ENCODE measurements at regions not wholly inside any gene's neighbourhood (a gene's known extent, or its start where the extent isn't known, plus 50 kb on each side); places are given as distances from the start of the nearest gene placed in this dataset.
"Not testable (repeated sequence)": the region's sequence is repeated elsewhere in the genome, so short reads cannot be mapped to it uniquely, and the experiment has no call there.

DNA sequence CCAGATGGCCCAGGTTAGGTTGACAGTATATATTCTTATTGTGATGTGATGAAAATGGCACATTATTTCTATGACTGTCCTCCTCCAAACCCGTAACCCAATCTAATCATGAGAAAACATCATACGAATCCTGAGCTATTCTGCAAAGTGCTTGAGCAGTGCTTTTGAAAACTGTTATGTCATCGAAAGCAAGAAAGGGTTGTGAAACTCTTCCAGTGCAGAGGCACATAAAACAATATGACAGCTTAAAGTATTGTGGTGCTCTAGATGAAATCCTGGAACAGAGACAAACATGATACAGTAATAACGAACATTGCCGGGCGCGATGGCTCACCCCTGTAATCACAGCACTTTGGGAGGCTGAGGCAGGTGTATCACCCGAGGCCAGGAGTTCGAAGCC, 1648.0 kb downstream of the STIM2 start:
- H3K27me3 ChIP-seq (ENCODE audit: control insufficient read depth, insufficient read depth, low read length) = no peaks in the 10 kb centered on the region
- no peaks in the 10 kb centered on the region for H3K4me1 ChIP-seq (ENCODE audit: control insufficient read depth, insufficient read depth, low read length)
- no peak for DNase-seq (ENCODE audit: low read depth, low spot score)
- H3K36me3 ChIP-seq (ENCODE audit: control insufficient read depth, insufficient read depth, low read length) = no peaks in the 10 kb centered on the region
- no peaks in the 10 kb centered on the region for H3K9me3 ChIP-seq (ENCODE audit: control insufficient read depth, insufficient read depth, low read length)
- no CpG with 5 or more reads among the region's 9 CpGs for WGBS (ENCODE audit: insufficient coverage, insufficient read length)
- H3K27ac ChIP-seq (ENCODE audit: low read length) = no peak overlapping the region
- no peak overlapping the region for H3K4me3 ChIP-seq (ENCODE audit: low read length)

DNA sequence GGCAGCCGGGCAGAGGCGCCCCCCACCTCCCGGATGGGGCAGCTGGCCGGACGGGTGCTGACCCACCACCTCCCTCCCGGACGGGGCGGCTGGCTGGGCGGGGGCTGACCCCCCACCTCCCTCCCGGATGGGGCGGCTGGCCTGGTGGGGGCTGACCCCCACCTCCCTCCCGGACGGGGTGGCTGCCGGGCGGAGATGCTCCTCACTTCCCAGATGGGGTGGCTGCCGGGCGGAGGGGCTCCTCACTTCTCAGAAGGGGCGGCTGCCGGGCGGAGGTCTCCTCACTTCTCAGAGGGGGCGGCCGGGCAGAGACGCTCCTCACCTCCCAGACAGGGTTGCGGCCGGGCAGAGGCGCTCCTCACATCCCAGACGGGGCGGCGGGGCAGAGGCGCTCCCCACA, 1654.1 kb downstream of the STIM2 start:
- not testable (repeated sequence) for H3K27me3 ChIP-seq (ENCODE audit: control insufficient read depth, insufficient read depth, low read length); DNase-seq (ENCODE audit: low read depth, low spot score); H3K9me3 ChIP-seq (ENCODE audit: control insufficient read depth, insufficient read depth, low read length); H3K4me1 ChIP-seq (ENCODE audit: control insufficient read depth, insufficient read depth, low read length); H3K4me3 ChIP-seq (ENCODE audit: low read length); H3K27ac ChIP-seq (ENCODE audit: low read length); H3K36me3 ChIP-seq (ENCODE audit: control insufficient read depth, insufficient read depth, low read length)
- no CpG with 5 or more reads among the region's 30 CpGs for WGBS (ENCODE audit: insufficient coverage, insufficient read length)

DNA sequence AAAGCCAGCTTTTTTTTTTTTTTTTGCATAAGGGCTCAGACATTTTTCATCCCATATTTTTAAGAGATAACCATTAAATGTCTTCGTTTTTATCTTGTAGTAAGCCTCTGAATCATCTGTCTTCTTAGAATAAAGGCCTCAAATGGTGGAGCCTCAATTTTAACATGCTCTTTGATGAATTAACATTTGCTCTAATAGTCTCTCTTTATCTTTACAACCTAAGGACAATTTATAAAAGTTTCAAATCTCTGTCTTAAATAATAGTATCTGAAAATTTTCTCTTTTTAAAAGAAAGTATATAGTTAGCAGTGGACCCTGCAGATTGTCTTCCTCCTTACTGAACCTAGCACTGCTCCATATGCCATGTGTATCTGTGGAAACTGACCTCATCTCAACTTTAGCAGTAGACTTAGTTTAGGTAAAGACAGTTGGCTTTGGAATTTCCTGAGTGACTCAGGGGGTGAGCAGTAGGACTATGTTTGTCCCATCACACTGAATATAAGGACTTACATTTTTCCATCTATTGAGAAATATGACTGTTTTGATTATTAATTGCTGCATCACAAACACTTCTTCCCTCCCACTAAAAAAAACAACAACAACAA, 1658.0 kb downstream of the STIM2 start:
- Histone ChIP-seq H3K9me3 (ENCODE audit: control insufficient read depth, insufficient read depth, low read length) (no peaks in the 10 kb centered on the region), H3K4me3 (ENCODE audit: low read length) (no peak overlapping the region), H3K27me3 (ENCODE audit: control insufficient read depth, insufficient read depth, low read length) (no peaks in the 10 kb centered on the region), H3K36me3 (ENCODE audit: control insufficient read depth, insufficient read depth, low read length) (no peaks in the 10 kb centered on the region), H3K27ac (ENCODE audit: low read length) (no peak overlapping the region), H3K4me1 (ENCODE audit: control insufficient read depth, insufficient read depth, low read length) (no peaks in the 10 kb centered on the region)
- no peak for DNase-seq (ENCODE audit: low read depth, low spot score)
- no CpG with 5 or more reads among the region's 1 CpG for WGBS (ENCODE audit: insufficient coverage, insufficient read length)

DNA sequence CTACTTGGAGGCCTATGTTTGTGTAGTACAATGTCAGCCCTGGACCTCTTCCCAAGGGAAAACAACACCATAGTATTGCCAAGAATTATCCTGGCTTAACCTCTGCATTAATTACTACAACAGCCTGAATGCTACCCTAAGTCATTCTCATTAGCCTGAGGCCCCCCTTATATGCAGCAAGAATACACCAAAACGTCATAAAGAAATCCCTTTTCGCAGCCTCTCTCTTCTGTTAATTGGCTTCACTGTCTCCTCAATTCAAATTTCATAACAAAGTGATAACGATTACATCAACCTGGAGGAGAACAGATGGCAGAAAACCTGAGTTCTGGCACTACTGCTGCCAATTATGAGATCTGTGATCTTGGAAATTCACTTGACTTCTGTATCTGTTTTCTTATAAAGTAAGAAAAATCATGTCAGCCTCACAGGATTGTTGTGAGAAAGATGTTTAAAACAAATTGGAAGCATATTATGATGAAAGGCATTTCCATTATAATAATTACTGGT, 1663.1 kb downstream of the STIM2 start:
- DNase-seq (ENCODE audit: low read depth, low spot score) = no peak
- Histone ChIP-seq H3K4me3 (ENCODE audit: low read length) (no peak overlapping the region), H3K27ac (ENCODE audit: low read length) (no peak overlapping the region), H3K36me3 (ENCODE audit: control insufficient read depth, insufficient read depth, low read length) (no peaks in the 10 kb centered on the region), H3K27me3 (ENCODE audit: control insufficient read depth, insufficient read depth, low read length) (no peaks in the 10 kb centered on the region), H3K4me1 (ENCODE audit: control insufficient read depth, insufficient read depth, low read length) (no peaks in the 10 kb centered on the region), H3K9me3 (ENCODE audit: control insufficient read depth, insufficient read depth, low read length) (no peaks in the 10 kb centered on the region)
- WGBS (ENCODE audit: insufficient coverage, insufficient read length) = no CpG with 5 or more reads among the region's 3 CpGs

DNA sequence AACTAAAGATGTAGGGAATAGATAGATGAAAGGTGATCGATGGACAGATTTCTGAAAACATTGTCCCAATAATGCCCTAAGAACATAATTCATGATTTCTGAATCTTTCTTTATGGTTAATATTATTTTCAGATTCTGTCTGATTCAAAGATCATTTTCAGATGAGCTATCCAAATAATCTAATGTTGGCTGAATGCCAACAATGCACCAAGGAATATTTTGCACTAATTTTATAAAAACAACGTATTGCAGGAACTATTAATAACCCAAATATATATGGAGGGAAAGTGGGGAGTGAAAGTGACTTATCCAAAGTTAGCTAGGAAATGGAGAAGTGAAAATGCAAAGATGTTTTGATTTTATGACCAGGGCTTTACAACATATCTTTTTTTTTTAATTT, 1675.5 kb downstream of the STIM2 start:
- H3K36me3 ChIP-seq (ENCODE audit: control insufficient read depth, insufficient read depth, low read length) = no peaks in the 10 kb centered on the region
- H3K9me3 ChIP-seq (ENCODE audit: control insufficient read depth, insufficient read depth, low read length) = no peaks in the 10 kb centered on the region
- DNase-seq (ENCODE audit: low read depth, low spot score) = no peak
- H3K4me1 ChIP-seq (ENCODE audit: control insufficient read depth, insufficient read depth, low read length) = no peaks in the 10 kb centered on the region
- H3K27ac ChIP-seq (ENCODE audit: low read length) = no peak overlapping the region
- WGBS (ENCODE audit: insufficient coverage, insufficient read length) = no CpG with 5 or more reads among the region's 2 CpGs
- H3K4me3 ChIP-seq (ENCODE audit: low read length) = no peak overlapping the region
- no peaks in the 10 kb centered on the region for H3K27me3 ChIP-seq (ENCODE audit: control insufficient read depth, insufficient read depth, low read length)

DNA sequence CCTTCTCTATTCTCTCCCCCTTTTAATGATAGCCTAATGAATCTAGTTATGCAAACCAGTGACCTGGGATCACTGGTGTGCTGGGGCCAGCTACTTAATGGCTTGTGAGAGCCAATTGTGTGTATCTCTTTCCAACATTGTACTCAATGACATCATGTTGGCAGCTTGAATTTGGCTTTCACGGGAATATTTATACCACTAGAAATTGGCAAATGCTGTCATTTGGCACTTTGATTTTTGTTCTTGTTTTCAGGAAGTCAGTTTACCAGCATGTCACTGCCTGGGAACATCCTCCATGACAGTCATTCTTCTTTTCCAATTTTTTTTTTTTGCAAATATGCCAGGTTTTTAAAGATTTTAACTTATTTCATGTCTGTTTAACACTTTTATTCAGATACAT, 1685.3 kb downstream of the STIM2 start:
- H3K27ac ChIP-seq (ENCODE audit: low read length) = no peak overlapping the region
- H3K27me3 ChIP-seq (ENCODE audit: control insufficient read depth, insufficient read depth, low read length) = no peaks in the 10 kb centered on the region
- no peaks in the 10 kb centered on the region for H3K36me3 ChIP-seq (ENCODE audit: control insufficient read depth, insufficient read depth, low read length)
- no CpG with 5 or more reads among the region's 1 CpG for WGBS (ENCODE audit: insufficient coverage, insufficient read length)
- no peak overlapping the region for H3K4me3 ChIP-seq (ENCODE audit: low read length)
- no peaks in the 10 kb centered on the region for H3K4me1 ChIP-seq (ENCODE audit: control insufficient read depth, insufficient read depth, low read length)
- H3K9me3 ChIP-seq (ENCODE audit: control insufficient read depth, insufficient read depth, low read length) = no peaks in the 10 kb centered on the region
- no peak for DNase-seq (ENCODE audit: low read depth, low spot score)

DNA sequence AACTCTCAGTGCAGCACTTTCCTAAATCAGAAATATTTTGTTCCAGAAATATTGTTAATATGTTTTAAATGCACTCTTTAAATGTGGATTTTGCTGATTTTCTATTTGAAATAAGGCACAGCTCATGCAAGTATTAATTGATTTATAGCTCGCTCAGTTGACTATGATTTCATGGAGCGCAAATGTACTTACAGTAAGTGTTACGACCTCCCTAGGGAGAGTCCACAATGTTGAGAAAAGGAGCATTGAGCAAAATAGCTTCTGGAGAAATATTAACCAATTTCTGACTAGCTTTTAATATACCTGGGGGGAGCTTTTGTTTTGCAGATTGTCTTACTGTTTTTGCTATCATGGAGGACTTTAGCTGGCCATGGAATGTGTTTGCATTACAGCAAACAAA, 1687.5 kb downstream of the STIM2 start:
- DNase-seq (ENCODE audit: low read depth, low spot score) = no peak
- WGBS (ENCODE audit: insufficient coverage, insufficient read length) = no CpG with 5 or more reads among the region's 3 CpGs
- no peaks in the 10 kb centered on the region for H3K36me3 ChIP-seq (ENCODE audit: control insufficient read depth, insufficient read depth, low read length)
- no peak overlapping the region for H3K27ac ChIP-seq (ENCODE audit: low read length)
- no peak overlapping the region for H3K4me3 ChIP-seq (ENCODE audit: low read length)
- H3K27me3 ChIP-seq (ENCODE audit: control insufficient read depth, insufficient read depth, low read length) = no peaks in the 10 kb centered on the region
- H3K4me1 ChIP-seq (ENCODE audit: control insufficient read depth, insufficient read depth, low read length) = no peaks in the 10 kb centered on the region
- no peaks in the 10 kb centered on the region for H3K9me3 ChIP-seq (ENCODE audit: control insufficient read depth, insufficient read depth, low read length)

DNA sequence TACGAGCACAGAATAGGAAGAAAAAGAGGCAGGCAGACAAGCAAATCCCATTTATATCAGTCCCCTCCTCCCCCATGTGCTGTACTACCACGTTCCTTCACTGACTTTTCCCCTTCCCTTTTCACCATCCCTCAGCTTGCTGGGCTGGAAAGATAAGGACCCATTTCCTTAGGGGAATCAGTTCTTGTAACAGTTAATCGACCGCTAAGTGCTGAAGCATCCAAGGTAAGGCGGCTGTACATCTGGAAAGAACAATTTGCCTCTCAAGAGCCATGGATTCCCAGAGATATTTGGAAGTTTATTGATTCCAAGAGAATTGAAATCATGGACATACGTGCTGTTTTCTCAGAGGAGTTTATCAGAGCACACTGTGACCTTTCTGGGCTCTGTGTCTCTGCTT, 1688.0 kb downstream of the STIM2 start:
- DNase-seq (ENCODE audit: low read depth, low spot score) = no peak
- no peaks in the 10 kb centered on the region for H3K9me3 ChIP-seq (ENCODE audit: control insufficient read depth, insufficient read depth, low read length)
- no CpG with 5 or more reads among the region's 6 CpGs for WGBS (ENCODE audit: insufficient coverage, insufficient read length)

DNA sequence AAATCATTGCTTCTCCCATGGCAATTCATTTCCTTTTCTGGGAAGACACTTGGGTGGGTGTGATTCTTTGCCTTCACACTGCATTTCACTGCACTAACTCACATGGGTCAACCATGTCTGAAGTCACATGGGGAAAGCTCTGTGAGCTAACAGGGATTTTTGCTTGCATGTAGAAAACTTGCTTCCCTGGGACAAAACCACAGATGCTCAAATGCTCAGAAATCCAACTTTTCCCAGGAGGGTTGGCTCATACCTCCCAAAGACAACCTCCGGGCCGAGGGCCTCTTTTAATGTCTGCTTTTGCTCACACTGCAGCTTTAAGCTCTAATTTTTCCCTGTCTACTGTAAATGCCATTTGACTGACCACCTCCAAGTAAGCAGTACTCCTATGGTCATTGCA, 1695.2 kb downstream of the STIM2 start:
- Histone ChIP-seq H3K4me3 (ENCODE audit: low read length) (no peak overlapping the region), H3K27me3 (ENCODE audit: control insufficient read depth, insufficient read depth, low read length) (no peaks in the 10 kb centered on the region), H3K27ac (ENCODE audit: low read length) (no peak overlapping the region), H3K9me3 (ENCODE audit: control insufficient read depth, insufficient read depth, low read length) (no peaks in the 10 kb centered on the region), H3K4me1 (ENCODE audit: control insufficient read depth, insufficient read depth, low read length) (no peaks in the 10 kb centered on the region), H3K36me3 (ENCODE audit: control insufficient read depth, insufficient read depth, low read length) (no peaks in the 10 kb centered on the region)
- no CpG with 5 or more reads among the region's 2 CpGs for WGBS (ENCODE audit: insufficient coverage, insufficient read length)
- no peak for DNase-seq (ENCODE audit: low read depth, low spot score)

More for the DNA sequence above, 1688.0 kb downstream of the STIM2 start:
- H3K36me3 ChIP-seq (ENCODE audit: control insufficient read depth, insufficient read depth, low read length) = no peaks in the 10 kb centered on the region
- H3K27me3 ChIP-seq (ENCODE audit: control insufficient read depth, insufficient read depth, low read length) = no peaks in the 10 kb centered on the region
- H3K27ac ChIP-seq (ENCODE audit: low read length) = no peak overlapping the region
- H3K4me3 ChIP-seq (ENCODE audit: low read length) = no peak overlapping the region
- no peaks in the 10 kb centered on the region for H3K4me1 ChIP-seq (ENCODE audit: control insufficient read depth, insufficient read depth, low read length)

DNA sequence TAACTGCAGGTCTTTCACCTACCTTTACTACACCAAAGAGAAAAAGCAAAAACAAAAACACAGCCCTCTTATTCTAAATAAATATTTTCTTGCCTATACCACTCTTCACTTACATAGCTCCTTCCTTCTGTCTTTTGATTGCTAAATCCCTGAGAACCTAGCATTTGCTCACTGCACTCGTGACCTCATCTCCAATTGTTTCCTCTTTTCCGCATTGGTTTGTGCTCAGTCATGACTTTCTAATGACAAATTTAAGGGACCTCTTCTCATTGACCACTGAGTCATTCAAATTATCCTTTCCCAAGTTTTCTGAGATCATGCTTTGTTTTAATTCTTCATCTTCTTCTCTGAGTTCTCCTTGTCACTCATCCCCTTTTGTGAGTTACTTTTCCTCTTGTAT, 1697.1 kb downstream of the STIM2 start:
- Histone ChIP-seq H3K36me3 (ENCODE audit: control insufficient read depth, insufficient read depth, low read length) (no peaks in the 10 kb centered on the region), H3K4me1 (ENCODE audit: control insufficient read depth, insufficient read depth, low read length) (no peaks in the 10 kb centered on the region), H3K27ac (ENCODE audit: low read length) (no peak overlapping the region), H3K9me3 (ENCODE audit: control insufficient read depth, insufficient read depth, low read length) (no peaks in the 10 kb centered on the region), H3K4me3 (ENCODE audit: low read length) (no peak overlapping the region), H3K27me3 (ENCODE audit: control insufficient read depth, insufficient read depth, low read length) (no peaks in the 10 kb centered on the region)
- no peak for DNase-seq (ENCODE audit: low read depth, low spot score)
- whole genome bisulfite sequencing (ENCODE audit: insufficient coverage, insufficient read length) = no CpG with 5 or more reads among the region's 2 CpGs

DNA sequence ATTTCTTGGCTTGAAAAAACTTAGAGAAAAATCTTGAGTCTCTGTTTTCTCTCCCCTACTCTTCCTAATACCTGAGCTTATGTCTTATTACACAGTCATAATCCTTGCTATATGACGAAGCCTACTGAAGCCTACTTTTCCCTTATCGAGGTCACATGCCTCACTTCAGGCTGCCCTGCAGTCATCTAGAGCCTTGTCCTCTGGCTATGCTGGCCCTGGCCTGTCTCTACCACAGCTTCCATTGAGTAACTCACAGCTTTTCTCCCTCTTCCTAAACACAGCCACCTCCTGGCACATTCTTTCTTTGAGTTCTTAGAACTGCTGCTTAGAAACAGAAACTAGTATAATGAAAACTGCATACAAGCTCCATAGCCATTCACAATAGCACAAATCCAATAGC, 1698.3 kb downstream of the STIM2 start:
- no peaks in the 10 kb centered on the region for H3K36me3 ChIP-seq (ENCODE audit: control insufficient read depth, insufficient read depth, low read length)

More for the DNA sequence above, 1698.3 kb downstream of the STIM2 start:
- no peaks in the 10 kb centered on the region for H3K9me3 ChIP-seq (ENCODE audit: control insufficient read depth, insufficient read depth, low read length)
- no CpG with 5 or more reads among the region's 2 CpGs for WGBS (ENCODE audit: insufficient coverage, insufficient read length)
- no peak overlapping the region for H3K27ac ChIP-seq (ENCODE audit: low read length)
- no peaks in the 10 kb centered on the region for H3K4me1 ChIP-seq (ENCODE audit: control insufficient read depth, insufficient read depth, low read length)
- H3K27me3 ChIP-seq (ENCODE audit: control insufficient read depth, insufficient read depth, low read length) = no peaks in the 10 kb centered on the region
- H3K4me3 ChIP-seq (ENCODE audit: low read length) = no peak overlapping the region
- DNase-seq (ENCODE audit: low read depth, low spot score) = no peak
